Liver (tissue), 3 donors: ENCODE measurements at regions not wholly inside any gene's neighbourhood (a gene's known extent, or its start where the extent isn't known, plus 50 kb on each side); places are given as distances from the start of the nearest gene placed in this dataset.

Experiments used
- ATF3 ChIP-seq: IDR thresholded peaks from 2 replicates; pipeline ENCODE4 v1.6.1; 2016; ENCODE audit warnings: antibody characterized with exemption
- CTCF ChIP-seq: fragments of 150-350 bp; IDR thresholded peaks from 2 replicates; pipeline ENCODE4 v1.5.1; 2017; ENCODE audit warnings: improper control_type of control experiment, low read depth, low read length; ENCODE audit not compliant: missing input control
- EGR1 ChIP-seq, 2 donors: IDR thresholded peaks; 2 replicates each; pipeline ENCODE4 v1.6.1; 2016 to 2018; ENCODE audit warnings: antibody characterized with exemption in 2 of 2, low read depth in 2 of 2
- NR2F2 ChIP-seq: IDR thresholded peaks from 2 replicates; pipeline ENCODE4 v1.6.1; 2016; ENCODE audit warnings: antibody characterized with exemption
- REST ChIP-seq: IDR thresholded peaks from 2 replicates; pipeline ENCODE4 v1.6.1; 2016; ENCODE audit warnings: antibody characterized with exemption, mild to moderate bottlenecking
- donor health status: healthy.
- donor health status: healthy.

- no peak for TF ChIP-seq CTCF
- no peak for TF ChIP-seq REST
- no peak for TF ChIP-seq ATF3
- TF ChIP-seq NR2F2, result no peak
- TF ChIP-seq EGR1 (IDR thresholded peaks at IDR 0.05; ENCODE audit: low read depth in 2 of 2), result no peak
These were observed 69.0 kb upstream of the TAF1B start for GRCh38 chr2:9774266-9774665.
